ENCODE measurements at regions not wholly inside any gene's neighbourhood (a gene's known extent, or its start where the extent isn't known, plus 50 kb on each side); places are given as distances from the start of the nearest gene placed in this dataset.
"Not testable (repeated sequence)": the region's sequence is repeated elsewhere in the genome, so short reads cannot be mapped to it uniquely, and the experiment has no call there.

- no peak for DNase-seq
- Histone ChIP-seq H3K4me3 (no peak overlapping the region), H3K36me3 (no peaks in the 10 kb centered on the region)
Observed at GRCh38 chr2:183892315-183892941, 705.9 kb upstream of the ZNF804A start.

DNA sequence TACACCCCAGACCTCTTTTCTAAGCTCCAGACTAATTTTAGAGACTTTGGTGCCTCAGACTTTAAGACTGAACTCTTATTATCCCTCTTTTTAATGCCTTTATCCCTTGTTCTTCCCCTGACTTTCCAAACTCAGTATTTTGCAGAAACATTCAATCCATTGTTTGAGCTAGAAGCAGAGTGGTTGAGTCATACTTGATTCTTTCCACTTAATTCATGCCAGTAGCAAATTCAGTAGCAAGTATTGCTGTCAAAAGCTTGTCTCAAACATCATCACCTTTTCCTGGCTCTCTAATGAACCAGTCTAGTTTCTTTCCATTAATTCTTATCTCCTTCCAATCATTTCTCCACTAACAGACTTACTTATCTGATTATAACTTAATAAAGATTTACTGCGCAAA lies 699.7 kb upstream of the ZNF804A start:
- H3K4me3 ChIP-seq: no peak overlapping the region
- DNase-seq: no peak
- H3K27me3 ChIP-seq (ENCODE audit: low read depth): no peaks in the 10 kb centered on the region
- no peaks in the 10 kb centered on the region for H3K4me1 ChIP-seq
- TF ChIP-seq, protein P1, sequence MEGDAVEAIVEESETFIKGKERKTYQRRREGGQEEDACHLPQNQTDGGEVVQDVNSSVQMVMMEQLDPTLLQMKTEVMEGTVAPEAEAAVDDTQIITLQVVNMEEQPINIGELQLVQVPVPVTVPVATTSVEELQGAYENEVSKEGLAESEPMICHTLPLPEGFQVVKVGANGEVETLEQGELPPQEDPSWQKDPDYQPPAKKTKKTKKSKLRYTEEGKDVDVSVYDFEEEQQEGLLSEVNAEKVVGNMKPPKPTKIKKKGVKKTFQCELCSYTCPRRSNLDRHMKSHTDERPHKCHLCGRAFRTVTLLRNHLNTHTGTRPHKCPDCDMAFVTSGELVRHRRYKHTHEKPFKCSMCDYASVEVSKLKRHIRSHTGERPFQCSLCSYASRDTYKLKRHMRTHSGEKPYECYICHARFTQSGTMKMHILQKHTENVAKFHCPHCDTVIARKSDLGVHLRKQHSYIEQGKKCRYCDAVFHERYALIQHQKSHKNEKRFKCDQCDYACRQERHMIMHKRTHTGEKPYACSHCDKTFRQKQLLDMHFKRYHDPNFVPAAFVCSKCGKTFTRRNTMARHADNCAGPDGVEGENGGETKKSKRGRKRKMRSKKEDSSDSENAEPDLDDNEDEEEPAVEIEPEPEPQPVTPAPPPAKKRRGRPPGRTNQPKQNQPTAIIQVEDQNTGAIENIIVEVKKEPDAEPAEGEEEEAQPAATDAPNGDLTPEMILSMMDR (IDR thresholded peaks at IDR 0.05; ENCODE audit: borderline replicate concordance): no peak
- intact Hi-C loops (cut with micrococcal nuclease): no loop called here
- H3K27ac ChIP-seq (replicated peaks): no peak overlapping the region
- H3K9me3 ChIP-seq (replicated peaks): no peaks in the 10 kb centered on the region
- no peaks in the 10 kb centered on the region for H3K36me3 ChIP-seq

More at GRCh38 chr2:183892315-183892941, 705.9 kb upstream of the ZNF804A start:
- Histone ChIP-seq H3K4me1 (no peaks in the 10 kb centered on the region), H3K27me3 (ENCODE audit: low read depth) (no peaks in the 10 kb centered on the region), H3K27ac (replicated peaks) (no peak overlapping the region), H3K9me3 (replicated peaks) (no peaks in the 10 kb centered on the region)
- TF ChIP-seq, protein P1 (IDR thresholded peaks at IDR 0.05; ENCODE audit: borderline replicate concordance): no peak
- intact Hi-C loops (cut with micrococcal nuclease): no loop called here

DNA sequence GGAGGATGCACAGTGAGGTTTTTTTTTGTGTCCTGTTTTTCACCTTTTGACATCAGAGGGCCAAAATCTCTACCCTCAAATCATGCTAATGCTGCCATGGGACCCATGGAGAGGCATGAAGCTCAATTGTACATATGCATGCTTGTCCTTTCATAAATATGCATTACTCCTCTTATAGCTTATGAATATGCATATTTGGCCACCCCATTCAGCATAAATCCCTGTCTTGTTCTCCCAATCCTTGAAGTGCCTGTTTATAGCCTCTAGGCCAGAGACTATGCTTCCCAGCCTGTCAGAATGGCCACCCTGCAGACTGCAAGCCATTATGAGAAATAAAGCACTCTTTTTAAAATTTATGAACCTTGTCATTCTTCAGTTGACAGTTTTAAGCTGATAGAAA lies 696.4 kb upstream of the ZNF804A start:
- intact Hi-C loops (cut with micrococcal nuclease): no loop called here
- Histone ChIP-seq H3K4me1 (no peaks in the 10 kb centered on the region), H3K27me3 (ENCODE audit: low read depth) (no peaks in the 10 kb centered on the region), H3K4me3 (no peak overlapping the region), H3K36me3 (no peaks in the 10 kb centered on the region), H3K9me3 (replicated peaks) (no peaks in the 10 kb centered on the region), H3K27ac (replicated peaks) (no peak overlapping the region)
- DNase-seq: no peak
- TF ChIP-seq, protein P1 (IDR thresholded peaks at IDR 0.05; ENCODE audit: borderline replicate concordance): no peak

GRCh38 chr2:183903026-183903425 lies 695.3 kb upstream of the ZNF804A start:
- H3K9me3 ChIP-seq (replicated peaks): peaks cover 2% of the 10 kb centered on the region
- no peak overlapping the region for H3K4me3 ChIP-seq
- H3K27me3 ChIP-seq (ENCODE audit: low read depth): no peaks in the 10 kb centered on the region
- no peak overlapping the region for H3K27ac ChIP-seq (replicated peaks)
- no peaks in the 10 kb centered on the region for H3K36me3 ChIP-seq
- H3K4me1 ChIP-seq: no peaks in the 10 kb centered on the region
- intact Hi-C loops (cut with micrococcal nuclease): no loop called here
- TF ChIP-seq, protein P1 (IDR thresholded peaks at IDR 0.05; ENCODE audit: borderline replicate concordance): no peak
- no peak for DNase-seq

- peaks cover 12% of the 10 kb centered on the region for H3K9me3 ChIP-seq (replicated peaks)
- H3K27ac ChIP-seq (replicated peaks); H3K4me1 ChIP-seq; intact Hi-C loops (cut with micrococcal nuclease); DNase-seq; H3K36me3 ChIP-seq; H3K4me3 ChIP-seq; H3K27me3 ChIP-seq (ENCODE audit: low read depth): not testable (repeated sequence)
Observed at GRCh38 chr2:183916041-183916440, 682.3 kb upstream of the ZNF804A start.

GRCh38 chr2:183919167-183919566 lies 679.2 kb upstream of the ZNF804A start:
- no peak overlapping the region for H3K27ac ChIP-seq (replicated peaks)
- no peaks in the 10 kb centered on the region for H3K36me3 ChIP-seq
- H3K27me3 ChIP-seq (ENCODE audit: low read depth): no peaks in the 10 kb centered on the region
- TF ChIP-seq, protein P1 (IDR thresholded peaks at IDR 0.05; ENCODE audit: borderline replicate concordance): no peak
- no peak for DNase-seq
- H3K4me1 ChIP-seq: no peaks in the 10 kb centered on the region
- no peak overlapping the region for H3K4me3 ChIP-seq
- peaks cover 34% of the 10 kb centered on the region for H3K9me3 ChIP-seq (replicated peaks)
- intact Hi-C loops (cut with micrococcal nuclease): no loop called here

All from left ventricle myocardium inferior (tissue), 1 donor.